Mucosa of stomach (tissue), 1 donor: ENCODE measurements at regions not wholly inside any gene's neighbourhood (a gene's known extent, or its start where the extent isn't known, plus 50 kb on each side); places are given as distances from the start of the nearest gene placed in this dataset.

Source experiments
- H3K27me3 ChIP-seq: one replicate; pipeline ENCODE4 v1.7.0; 2013; ENCODE audit warnings: mild to moderate bottlenecking, low read length; ENCODE audit not compliant: control insufficient read depth, insufficient read depth
- H3K36me3 ChIP-seq: one replicate; pipeline ENCODE4 v1.7.0; 2013; ENCODE audit warnings: low read length; ENCODE audit not compliant: control insufficient read depth, insufficient read depth
- H3K4me1 ChIP-seq: one replicate; pipeline ENCODE4 v1.7.0; 2013; ENCODE audit warnings: mild to moderate bottlenecking, low read length; ENCODE audit not compliant: control insufficient read depth, insufficient read depth
- H3K4me3 ChIP-seq: one replicate; pipeline ENCODE4 v1.7.0; 2013; ENCODE audit warnings: low read length
- H3K9ac ChIP-seq: one replicate; pipeline ENCODE4 v1.7.0; 2013; ENCODE audit warnings: mild to moderate bottlenecking, low read length, moderate library complexity
- H3K9me3 ChIP-seq: one replicate; pipeline ENCODE4 v1.7.0; 2013; ENCODE audit warnings: mild to moderate bottlenecking, low read length, moderate library complexity; ENCODE audit not compliant: control insufficient read depth
- donor health status: Pancreatic carcinoma.

GRCh38 chr21:38986806-38987632, 181.3 kb downstream of the ETS2 start:
- Histone ChIP-seq H3K36me3 (no peaks in the 10 kb centered on the region), H3K9me3 (no peaks in the 10 kb centered on the region), H3K4me3 (no peak overlapping the region), H3K9ac (no peak overlapping the region), H3K4me1 (peaks cover 17% of the 10 kb centered on the region), H3K27me3 (peaks cover 21% of the 10 kb centered on the region)

GRCh38 chr21:38986406-38986805, 180.7 kb downstream of the ETS2 start:
- H3K9ac ChIP-seq = no peak overlapping the region
- H3K9me3 ChIP-seq = no peaks in the 10 kb centered on the region
- peaks cover 21% of the 10 kb centered on the region for H3K27me3 ChIP-seq
- no peaks in the 10 kb centered on the region for H3K36me3 ChIP-seq
- no peak overlapping the region for H3K4me3 ChIP-seq
- H3K4me1 ChIP-seq = peaks cover 17% of the 10 kb centered on the region

- Histone ChIP-seq H3K4me1 (peaks cover 17% of the 10 kb centered on the region), H3K36me3 (no peaks in the 10 kb centered on the region), H3K4me3 (no peak overlapping the region), H3K9ac (no peak overlapping the region), H3K27me3 (peaks cover 21% of the 10 kb centered on the region), H3K9me3 (no peaks in the 10 kb centered on the region)
Observed at GRCh38 chr21:38985568-38986378, 180.0 kb downstream of the ETS2 start.

- Histone ChIP-seq H3K4me3 (no peak overlapping the region), H3K4me1 (peaks cover 12% of the 10 kb centered on the region), H3K9me3 (no peaks in the 10 kb centered on the region), H3K36me3 (no peaks in the 10 kb centered on the region), H3K9ac (no peak overlapping the region), H3K27me3 (peaks cover 17% of the 10 kb centered on the region)
Observed at GRCh38 chr21:38984982-38985567, 179.3 kb downstream of the ETS2 start.

GRCh38 chr21:38984568-38984967, 178.8 kb downstream of the ETS2 start:
- peaks cover 12% of the 10 kb centered on the region for H3K27me3 ChIP-seq
- peaks cover 8% of the 10 kb centered on the region for H3K4me1 ChIP-seq
- no peaks in the 10 kb centered on the region for H3K9me3 ChIP-seq
- no peak overlapping the region for H3K4me3 ChIP-seq
- no peaks in the 10 kb centered on the region for H3K36me3 ChIP-seq
- no peak overlapping the region for H3K9ac ChIP-seq

GRCh38 chr21:38983560-38983959, 177.8 kb downstream of the ETS2 start:
- H3K4me3 ChIP-seq = no peak overlapping the region
- H3K36me3 ChIP-seq = no peaks in the 10 kb centered on the region
- peaks cover 5% of the 10 kb centered on the region for H3K27me3 ChIP-seq
- no peak overlapping the region for H3K9ac ChIP-seq
- H3K9me3 ChIP-seq = no peaks in the 10 kb centered on the region
- peaks cover 8% of the 10 kb centered on the region for H3K4me1 ChIP-seq

GRCh38 chr21:38982804-38983203, 177.1 kb downstream of the ETS2 start:
- H3K9ac ChIP-seq = no peak overlapping the region
- no peak overlapping the region for H3K4me3 ChIP-seq
- no peaks in the 10 kb centered on the region for H3K36me3 ChIP-seq
- peaks cover 8% of the 10 kb centered on the region for H3K4me1 ChIP-seq
- H3K9me3 ChIP-seq = no peaks in the 10 kb centered on the region
- H3K27me3 ChIP-seq = peaks cover 5% of the 10 kb centered on the region

GRCh38 chr21:38982096-38982495, 176.4 kb downstream of the ETS2 start:
- no peaks in the 10 kb centered on the region for H3K36me3 ChIP-seq
- no peaks in the 10 kb centered on the region for H3K9me3 ChIP-seq
- no peak overlapping the region for H3K9ac ChIP-seq
- peaks cover 8% of the 10 kb centered on the region for H3K4me1 ChIP-seq
- H3K4me3 ChIP-seq = no peak overlapping the region
- H3K27me3 ChIP-seq = peaks cover 5% of the 10 kb centered on the region

- Histone ChIP-seq H3K4me3 (no peak overlapping the region), H3K4me1 (peaks cover 6% of the 10 kb centered on the region), H3K36me3 (no peaks in the 10 kb centered on the region), H3K9me3 (no peaks in the 10 kb centered on the region), H3K27me3 (peaks cover 5% of the 10 kb centered on the region), H3K9ac (no peak overlapping the region)
Observed at GRCh38 chr21:38980416-38981313, 174.9 kb downstream of the ETS2 start.

- Histone ChIP-seq H3K36me3 (no peaks in the 10 kb centered on the region), H3K4me1 (no peaks in the 10 kb centered on the region), H3K4me3 (no peak overlapping the region), H3K9me3 (no peaks in the 10 kb centered on the region), H3K27me3 (no peaks in the 10 kb centered on the region), H3K9ac (no peak overlapping the region)
Observed at GRCh38 chr21:38979271-38980121, 173.8 kb downstream of the ETS2 start.

GRCh38 chr21:38976900-38977299, 171.2 kb downstream of the ETS2 start:
- no peaks in the 10 kb centered on the region for H3K36me3 ChIP-seq
- no peak overlapping the region for H3K9ac ChIP-seq
- no peaks in the 10 kb centered on the region for H3K27me3 ChIP-seq
- H3K4me3 ChIP-seq = no peak overlapping the region
- H3K9me3 ChIP-seq = no peaks in the 10 kb centered on the region
- no peaks in the 10 kb centered on the region for H3K4me1 ChIP-seq
